ENCODE measurements at regions not wholly inside any gene's neighbourhood (a gene's known extent, or its start where the extent isn't known, plus 50 kb on each side); places are given as distances from the start of the nearest gene placed in this dataset.

- in situ Hi-C loops (cut with HindIII; ENCODE audit: low pct_unique_long_range_greater_than_20kb, low sequenced_read_pairs), result no loop called here
- BruUV-seq (replicated peaks), result no TSS peak
These were observed 976.1 kb downstream of the TBC1D22A start for GRCh38 chr22:47738472-47739013.

GRCh38 chr22:47736186-47737034 lies 974.0 kb downstream of the TBC1D22A start:
- CTCF ChIA-PET, result no interaction called here
- Histone ChIP-seq H3K9me3 (ENCODE audit: control insufficient read depth, insufficient read depth, low read depth, low read length) (no peaks in the 10 kb centered on the region), H3K27ac (ENCODE audit: low read length) (no peak overlapping the region), H3K4me1 (ENCODE audit: control insufficient read depth, insufficient read depth, low read length) (no peaks in the 10 kb centered on the region), H3K4me3 (ENCODE audit: low read depth in 2 of 2, low read length in 2 of 2) (no peak overlapping the region), H3K27me3 (ENCODE audit: control insufficient read depth, insufficient read depth, low read length) (no peaks in the 10 kb centered on the region), H3K36me3 (ENCODE audit: control insufficient read depth, insufficient read depth, low read length) (no peaks in the 10 kb centered on the region)
- no TSS peak for BruUV-seq (replicated peaks)
- POLR2A ChIA-PET, result no interaction called here
- DNase-seq (ENCODE audit: low read depth, low spot score) (no peak), ATAC-seq (no peak)
- TF ChIP-seq REST (IDR thresholded peaks at IDR 0.05; ENCODE audit: insufficient read depth in 1 of 2, low read depth in 2 of 2, low read length in 1 of 2) (no peak), CTCF (IDR thresholded peaks at IDR 0.05) (no peak), POLR2AphosphoS5 (IDR thresholded peaks at IDR 0.05; ENCODE audit: low read depth, low read length) (no peak)
- in situ Hi-C loops (cut with HindIII; ENCODE audit: low pct_unique_long_range_greater_than_20kb, low sequenced_read_pairs) (no loop called here), intact Hi-C loops (cut with micrococcal nuclease; ENCODE audit: unreplicated experiment) (no loop called here)

More at GRCh38 chr22:47738472-47739013, 976.1 kb downstream of the TBC1D22A start:
- ChIA-PET POLR2A (no interaction called here), CTCF (interaction anchor here (0.6 kb wide), 1 partner anchor 194 kb away, joined by 7 read pairs; no protein-coding TSS in a partner anchor)
- ATAC-seq (no peak), DNase-seq (ENCODE audit: low read depth, low spot score) (no peak)
- Histone ChIP-seq H3K4me3 (ENCODE audit: low read depth in 2 of 2, low read length in 2 of 2) (no peak overlapping the region), H3K27ac (ENCODE audit: low read length) (no peak overlapping the region), H3K36me3 (ENCODE audit: control insufficient read depth, insufficient read depth, low read length) (no peaks in the 10 kb centered on the region), H3K27me3 (ENCODE audit: control insufficient read depth, insufficient read depth, low read length) (no peaks in the 10 kb centered on the region), H3K4me1 (ENCODE audit: control insufficient read depth, insufficient read depth, low read length) (no peaks in the 10 kb centered on the region), H3K9me3 (ENCODE audit: control insufficient read depth, insufficient read depth, low read depth, low read length) (no peaks in the 10 kb centered on the region)
- intact Hi-C loops (cut with micrococcal nuclease; ENCODE audit: unreplicated experiment), result no loop called here
- TF ChIP-seq TCF7L2 (IDR thresholded peaks at IDR 0.05; ENCODE audit: low read depth, low read length), result no peak
- TF ChIP-seq CTCF (IDR thresholded peaks at IDR 0.05), result no peak
- TF ChIP-seq SIN3A (IDR thresholded peaks at IDR 0.05; ENCODE audit: borderline replicate concordance, insufficient read depth, low read depth, low read length), result no peak
- TF ChIP-seq REST (IDR thresholded peaks at IDR 0.05; ENCODE audit: insufficient read depth in 1 of 2, low read depth in 2 of 2, low read length in 1 of 2), result no peak
- TF ChIP-seq POLR2AphosphoS5 (IDR thresholded peaks at IDR 0.05; ENCODE audit: low read depth, low read length), result no peak

Measured in Panc1 (cell line).